Colonic mucosa (tissue), 4 donors: ENCODE measurements at regions not wholly inside any gene's neighbourhood (a gene's known extent, or its start where the extent isn't known, plus 50 kb on each side); places are given as distances from the start of the nearest gene placed in this dataset.

Source experiments
- DNase-seq: peaks from one replicate; pipeline ENCODE4 v3.0.0-alpha.2; 2020
- H3K27ac ChIP-seq: fragments of 200-600 bp; one replicate; pipeline ENCODE4 v1.8.0; 2021
- H3K27me3 ChIP-seq: fragments of 200-600 bp; one replicate; pipeline ENCODE4 v1.8.0; 2021
- H3K36me3 ChIP-seq: fragments of 200-600 bp; one replicate; pipeline ENCODE4 v1.8.0; 2021
- H3K4me1 ChIP-seq: fragments of 200-600 bp; one replicate; pipeline ENCODE4 v1.8.0; 2021; ENCODE audit warnings: mild to moderate bottlenecking
- H3K4me3 ChIP-seq: fragments of 200-600 bp; one replicate; pipeline ENCODE4 v1.8.0; 2021
- H3K9ac ChIP-seq, 2 donors: one replicate each; pipeline ENCODE4 v1.7.0; 2013; ENCODE audit warnings: control low read depth in 2 of 2, low read depth in 2 of 2, low read length in 2 of 2
- H3K9me3 ChIP-seq: fragments of 200-600 bp; one replicate; pipeline ENCODE4 v1.8.0; 2021
- CTCF ChIP-seq: fragments of 200-600 bp; IDR thresholded peaks from one replicate; pipeline ENCODE4 v1.8.0; 2022; ENCODE audit warnings: antibody characterized with exemption, mild to moderate bottlenecking
- intact Hi-C: fragments of 100-400 bp; cut with DNase I; formaldehyde crosslinking; loops from one replicate; pipeline ENCODE4 v1.14.1; 2022
- donor health status: healthy.
- donor health status: DM: no; HTN: no; CAD: no.
- donor health status: DM: no; HTN: no; CAD: no.

GRCh38 chr17:5745111-5745813, 161.0 kb upstream of the NLRP1 start:
- Histone ChIP-seq H3K27ac (no peak overlapping the region), H3K9ac (no peak overlapping the region), H3K9me3 (no peaks in the 10 kb centered on the region), H3K4me1 (no peaks in the 10 kb centered on the region), H3K4me3 (no peak overlapping the region), H3K36me3 (no peaks in the 10 kb centered on the region), H3K27me3 (no peaks in the 10 kb centered on the region)
- no peak for DNase-seq
- no peak for TF ChIP-seq CTCF
- intact Hi-C loops, result no loop called here

- H3K4me1 ChIP-seq, result no peaks in the 10 kb centered on the region
- intact Hi-C loops, result no loop called here
Observed at GRCh38 chr17:5747276-5747675, 163.0 kb upstream of the NLRP1 start.

GRCh38 chr17:5747964-5748363, 163.7 kb upstream of the NLRP1 start:
- intact Hi-C loops, result no loop called here
- Histone ChIP-seq H3K4me1 (no peaks in the 10 kb centered on the region), H3K9ac (no peak overlapping the region), H3K9me3 (no peaks in the 10 kb centered on the region), H3K27me3 (no peaks in the 10 kb centered on the region), H3K4me3 (no peak overlapping the region), H3K36me3 (no peaks in the 10 kb centered on the region), H3K27ac (no peak overlapping the region)
- no peak for TF ChIP-seq CTCF
- no peak for DNase-seq

More at GRCh38 chr17:5747276-5747675, 163.0 kb upstream of the NLRP1 start:
- Histone ChIP-seq H3K27me3 (no peaks in the 10 kb centered on the region), H3K4me3 (no peak overlapping the region), H3K9me3 (no peaks in the 10 kb centered on the region), H3K27ac (no peak overlapping the region), H3K36me3 (no peaks in the 10 kb centered on the region), H3K9ac (no peak overlapping the region)
- no peak for TF ChIP-seq CTCF
- no peak for DNase-seq

- no peak for TF ChIP-seq CTCF
- H3K4me1 ChIP-seq, result no peaks in the 10 kb centered on the region
- H3K36me3 ChIP-seq, result no peaks in the 10 kb centered on the region
- DNase-seq, result no peak
- H3K27me3 ChIP-seq, result no peaks in the 10 kb centered on the region
- no peak overlapping the region for H3K9ac ChIP-seq
- intact Hi-C loops, result no loop called here
- H3K27ac ChIP-seq, result no peak overlapping the region
- no peak overlapping the region for H3K4me3 ChIP-seq
- no peaks in the 10 kb centered on the region for H3K9me3 ChIP-seq
Observed at GRCh38 chr17:5753421-5753820, 169.1 kb upstream of the NLRP1 start.

GRCh38 chr17:5757314-5757907, 173.1 kb upstream of the NLRP1 start:
- no peaks in the 10 kb centered on the region for H3K36me3 ChIP-seq
- no peaks in the 10 kb centered on the region for H3K4me1 ChIP-seq
- no peak overlapping the region for H3K4me3 ChIP-seq
- no peak for DNase-seq
- no peak overlapping the region for H3K27ac ChIP-seq
- no peak for TF ChIP-seq CTCF
- intact Hi-C loops, result no loop called here
- H3K9me3 ChIP-seq, result no peaks in the 10 kb centered on the region
- no peak overlapping the region for H3K9ac ChIP-seq
- no peaks in the 10 kb centered on the region for H3K27me3 ChIP-seq
